ENCODE measurements at regions not wholly inside any gene's neighbourhood (a gene's known extent, or its start where the extent isn't known, plus 50 kb on each side); places are given as distances from the start of the nearest gene placed in this dataset.

DNA sequence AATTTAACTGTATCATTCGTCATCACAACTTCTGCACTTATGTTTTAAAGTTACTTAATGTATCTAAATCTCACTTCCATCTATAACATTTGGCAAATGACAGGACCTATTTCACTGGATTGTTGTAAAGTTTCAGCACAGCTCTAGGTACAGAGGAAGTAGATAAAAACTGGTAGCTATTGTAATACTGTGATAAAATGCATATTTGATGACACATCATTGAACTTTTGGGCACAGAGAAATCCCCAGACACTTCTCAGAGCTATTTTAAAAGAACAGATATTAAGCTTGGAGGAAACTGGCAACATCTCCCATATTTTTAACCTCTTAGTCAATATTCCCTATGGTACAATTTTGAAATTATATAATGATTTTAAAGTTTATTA is 138.7 kb downstream of the RFPL4B start:
- TF ChIP-seq POLR2AphosphoS5 (IDR thresholded peaks at IDR 0.05; ENCODE audit: low read depth, low read length) (no peak), TAF1 (IDR thresholded peaks at IDR 0.05; ENCODE audit: borderline replicate concordance, insufficient read depth, low read length) (no peak), SIN3A (IDR thresholded peaks at IDR 0.05; ENCODE audit: borderline replicate concordance, insufficient read depth, low read length) (no peak)
- TF ChIP-seq, protein P1, sequence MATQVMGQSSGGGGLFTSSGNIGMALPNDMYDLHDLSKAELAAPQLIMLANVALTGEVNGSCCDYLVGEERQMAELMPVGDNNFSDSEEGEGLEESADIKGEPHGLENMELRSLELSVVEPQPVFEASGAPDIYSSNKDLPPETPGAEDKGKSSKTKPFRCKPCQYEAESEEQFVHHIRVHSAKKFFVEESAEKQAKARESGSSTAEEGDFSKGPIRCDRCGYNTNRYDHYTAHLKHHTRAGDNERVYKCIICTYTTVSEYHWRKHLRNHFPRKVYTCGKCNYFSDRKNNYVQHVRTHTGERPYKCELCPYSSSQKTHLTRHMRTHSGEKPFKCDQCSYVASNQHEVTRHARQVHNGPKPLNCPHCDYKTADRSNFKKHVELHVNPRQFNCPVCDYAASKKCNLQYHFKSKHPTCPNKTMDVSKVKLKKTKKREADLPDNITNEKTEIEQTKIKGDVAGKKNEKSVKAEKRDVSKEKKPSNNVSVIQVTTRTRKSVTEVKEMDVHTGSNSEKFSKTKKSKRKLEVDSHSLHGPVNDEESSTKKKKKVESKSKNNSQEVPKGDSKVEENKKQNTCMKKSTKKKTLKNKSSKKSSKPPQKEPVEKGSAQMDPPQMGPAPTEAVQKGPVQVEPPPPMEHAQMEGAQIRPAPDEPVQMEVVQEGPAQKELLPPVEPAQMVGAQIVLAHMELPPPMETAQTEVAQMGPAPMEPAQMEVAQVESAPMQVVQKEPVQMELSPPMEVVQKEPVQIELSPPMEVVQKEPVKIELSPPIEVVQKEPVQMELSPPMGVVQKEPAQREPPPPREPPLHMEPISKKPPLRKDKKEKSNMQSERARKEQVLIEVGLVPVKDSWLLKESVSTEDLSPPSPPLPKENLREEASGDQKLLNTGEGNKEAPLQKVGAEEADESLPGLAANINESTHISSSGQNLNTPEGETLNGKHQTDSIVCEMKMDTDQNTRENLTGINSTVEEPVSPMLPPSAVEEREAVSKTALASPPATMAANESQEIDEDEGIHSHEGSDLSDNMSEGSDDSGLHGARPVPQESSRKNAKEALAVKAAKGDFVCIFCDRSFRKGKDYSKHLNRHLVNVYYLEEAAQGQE (IDR thresholded peaks at IDR 0.05; ENCODE audit: insufficient read depth in 1 of 2, low read depth in 2 of 2, low read length in 2 of 2), result no peak
